Neural crest cell (in vitro differentiated cells): ENCODE measurements at regions not wholly inside any gene's neighbourhood (a gene's known extent, or its start where the extent isn't known, plus 50 kb on each side); places are given as distances from the start of the nearest gene placed in this dataset.

Source experiments
- DNase-seq: peaks from one replicate; pipeline ENCODE4 v3.0.0; 2021; ENCODE audit warnings: low read depth, mixed read lengths, low spot score
- H3K27ac Mint-ChIP-seq: one replicate; pipeline ENCODE4 v1.8.0; 2021; ENCODE audit warnings: mild to moderate bottlenecking, mixed read lengths; ENCODE audit not compliant: unreplicated experiment
- H3K27me3 Mint-ChIP-seq: 2 replicates; pipeline ENCODE4 v1.8.0; 2021; ENCODE audit warnings: low read depth, mild to moderate bottlenecking, mixed read lengths
- H3K36me3 Mint-ChIP-seq: 2 replicates; pipeline ENCODE4 v1.8.0; 2021; ENCODE audit warnings: low read depth, mild to moderate bottlenecking, mixed read lengths
- H3K4me1 Mint-ChIP-seq: 2 replicates; pipeline ENCODE4 v1.8.0; 2021; ENCODE audit warnings: mixed read lengths
- H3K4me3 Mint-ChIP-seq: one replicate; pipeline ENCODE4 v1.8.0; 2021; ENCODE audit warnings: mild to moderate bottlenecking, mixed read lengths
- H3K9me3 Mint-ChIP-seq: 2 replicates; pipeline ENCODE4 v1.8.0; 2021; ENCODE audit warnings: mixed read lengths
- TF ChIP-seq, protein P1 (sequence below): fragments of 200-600 bp; sonication (generic); conservative IDR thresholded peaks from 2 replicates; pipeline ENCODE4 v1.5.0; 2021; ENCODE audit warnings: antibody characterized with exemption, mild to moderate bottlenecking

DNA sequence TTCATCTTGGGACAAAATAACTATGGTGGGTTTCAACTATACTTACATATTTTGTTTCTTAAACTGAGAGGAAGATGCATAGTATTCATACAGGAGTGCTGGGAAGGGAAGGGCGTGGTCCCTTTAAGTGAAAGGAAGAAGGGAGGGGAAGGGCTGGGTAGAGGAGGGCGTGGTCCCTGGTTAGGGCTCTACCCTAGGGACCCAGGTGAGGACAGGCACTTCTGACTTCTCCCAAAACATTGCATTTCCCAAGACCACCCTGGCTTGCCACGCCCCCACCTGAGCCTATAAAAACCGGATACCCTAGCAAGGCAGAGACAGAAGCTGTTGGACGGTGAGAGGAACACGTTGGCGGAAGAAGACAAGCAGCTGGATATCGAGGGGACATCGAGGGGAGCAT, 157.6 kb upstream of the PLXNA4 start:
- TF ChIP-seq, protein P1, sequence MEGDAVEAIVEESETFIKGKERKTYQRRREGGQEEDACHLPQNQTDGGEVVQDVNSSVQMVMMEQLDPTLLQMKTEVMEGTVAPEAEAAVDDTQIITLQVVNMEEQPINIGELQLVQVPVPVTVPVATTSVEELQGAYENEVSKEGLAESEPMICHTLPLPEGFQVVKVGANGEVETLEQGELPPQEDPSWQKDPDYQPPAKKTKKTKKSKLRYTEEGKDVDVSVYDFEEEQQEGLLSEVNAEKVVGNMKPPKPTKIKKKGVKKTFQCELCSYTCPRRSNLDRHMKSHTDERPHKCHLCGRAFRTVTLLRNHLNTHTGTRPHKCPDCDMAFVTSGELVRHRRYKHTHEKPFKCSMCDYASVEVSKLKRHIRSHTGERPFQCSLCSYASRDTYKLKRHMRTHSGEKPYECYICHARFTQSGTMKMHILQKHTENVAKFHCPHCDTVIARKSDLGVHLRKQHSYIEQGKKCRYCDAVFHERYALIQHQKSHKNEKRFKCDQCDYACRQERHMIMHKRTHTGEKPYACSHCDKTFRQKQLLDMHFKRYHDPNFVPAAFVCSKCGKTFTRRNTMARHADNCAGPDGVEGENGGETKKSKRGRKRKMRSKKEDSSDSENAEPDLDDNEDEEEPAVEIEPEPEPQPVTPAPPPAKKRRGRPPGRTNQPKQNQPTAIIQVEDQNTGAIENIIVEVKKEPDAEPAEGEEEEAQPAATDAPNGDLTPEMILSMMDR, result no peak
- Mint-ChIP-seq H3K4me1 (peaks cover 19% of the 10 kb centered on the region), H3K27me3 (peaks cover 1% of the 10 kb centered on the region), H3K9me3 (no peaks in the 10 kb centered on the region), H3K27ac (no peak overlapping the region), H3K36me3 (no peaks in the 10 kb centered on the region), H3K4me3 (no peak overlapping the region)
- no peak for DNase-seq

DNA sequence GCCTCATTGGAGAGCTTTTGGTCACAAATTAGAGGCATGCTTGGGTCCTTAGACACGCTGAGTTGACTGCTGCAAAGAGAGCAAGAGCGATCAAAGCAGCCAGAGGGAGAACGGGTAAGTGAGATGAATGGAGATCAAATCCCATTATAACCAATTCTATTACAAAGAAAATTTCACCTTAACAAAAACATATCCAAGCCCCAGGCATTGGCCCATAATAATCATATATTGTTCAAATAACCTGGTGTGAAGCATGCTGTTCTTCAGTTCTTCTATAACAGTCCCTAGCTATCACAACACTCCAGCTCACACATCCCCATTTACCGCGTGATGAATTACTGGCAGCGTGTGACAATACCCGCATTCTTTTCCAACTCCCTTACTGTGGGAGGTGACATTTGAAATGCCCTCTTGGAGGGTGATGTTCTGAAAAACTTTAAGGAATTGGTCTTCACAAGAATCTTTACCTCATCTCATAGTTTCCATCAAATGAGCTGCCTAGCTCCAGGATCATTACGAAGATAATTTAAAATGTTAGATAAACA, 156.1 kb upstream of the PLXNA4 start:
- H3K9me3 Mint-ChIP-seq, result no peaks in the 10 kb centered on the region
- peaks cover 14% of the 10 kb centered on the region for H3K4me1 Mint-ChIP-seq
- H3K27me3 Mint-ChIP-seq, result no peaks in the 10 kb centered on the region
- TF ChIP-seq, protein P1, result no peak
- no peak overlapping the region for H3K27ac Mint-ChIP-seq
- DNase-seq, result no peak
- no peaks in the 10 kb centered on the region for H3K36me3 Mint-ChIP-seq
- H3K4me3 Mint-ChIP-seq, result no peak overlapping the region

DNA sequence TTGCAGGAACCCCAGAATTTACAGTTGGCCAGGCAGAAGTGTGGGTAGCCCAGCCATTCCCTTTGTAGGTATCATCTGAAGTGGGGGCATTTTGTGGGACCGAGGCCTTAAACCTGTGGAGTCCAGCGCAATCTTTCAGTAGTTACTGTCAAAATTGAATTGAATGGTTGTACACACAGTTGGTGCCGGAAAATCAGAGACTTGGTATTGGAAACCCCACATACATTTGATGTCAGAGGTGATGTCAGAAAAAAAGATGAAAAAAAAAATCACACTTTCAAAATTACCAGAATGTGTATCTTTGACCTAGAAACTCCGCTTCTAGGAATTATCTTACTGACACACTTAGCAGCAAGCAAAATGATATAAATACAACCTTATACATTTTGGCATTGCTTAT, 153.8 kb upstream of the PLXNA4 start:
- TF ChIP-seq, protein P1, result no peak
- no peak for DNase-seq
- H3K4me3 Mint-ChIP-seq, result no peak overlapping the region
- no peaks in the 10 kb centered on the region for H3K36me3 Mint-ChIP-seq
- peaks cover 14% of the 10 kb centered on the region for H3K4me1 Mint-ChIP-seq
- H3K27ac Mint-ChIP-seq, result no peak overlapping the region
- H3K27me3 Mint-ChIP-seq, result no peaks in the 10 kb centered on the region
- no peaks in the 10 kb centered on the region for H3K9me3 Mint-ChIP-seq

DNA sequence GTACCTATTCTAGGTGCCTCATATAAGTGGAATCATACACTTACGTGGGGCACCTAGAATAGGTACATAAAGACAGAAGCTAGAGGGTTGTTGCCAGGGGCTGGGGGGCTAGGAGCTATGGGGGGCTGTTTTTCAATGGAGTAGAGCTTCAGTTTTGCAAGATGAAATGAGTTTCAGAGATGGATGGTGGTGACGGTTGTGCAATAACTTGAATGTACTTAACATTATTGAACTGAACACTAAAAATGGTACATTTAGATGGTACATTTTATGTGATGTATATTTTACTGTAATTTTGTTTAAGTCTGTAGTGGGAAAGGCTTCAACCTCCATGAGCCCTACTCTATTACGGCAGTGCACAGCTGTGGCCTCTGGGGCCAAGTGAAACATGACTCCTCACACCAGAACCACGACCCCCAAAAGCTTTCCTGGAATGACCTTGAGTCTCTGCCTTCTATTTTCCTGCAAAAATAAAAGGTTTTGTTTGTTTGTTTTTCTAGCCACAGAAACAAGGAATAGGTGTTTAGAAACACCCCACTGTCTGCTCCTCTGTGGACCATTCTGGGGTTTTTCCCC, 147.3 kb upstream of the PLXNA4 start:
- no peaks in the 10 kb centered on the region for H3K9me3 Mint-ChIP-seq
- H3K27ac Mint-ChIP-seq, result no peak overlapping the region
- no peaks in the 10 kb centered on the region for H3K27me3 Mint-ChIP-seq
- H3K4me3 Mint-ChIP-seq, result no peak overlapping the region
- TF ChIP-seq, protein P1, result no peak
- peaks cover 8% of the 10 kb centered on the region for H3K36me3 Mint-ChIP-seq
- H3K4me1 Mint-ChIP-seq, result no peaks in the 10 kb centered on the region
- DNase-seq, result no peak

DNA sequence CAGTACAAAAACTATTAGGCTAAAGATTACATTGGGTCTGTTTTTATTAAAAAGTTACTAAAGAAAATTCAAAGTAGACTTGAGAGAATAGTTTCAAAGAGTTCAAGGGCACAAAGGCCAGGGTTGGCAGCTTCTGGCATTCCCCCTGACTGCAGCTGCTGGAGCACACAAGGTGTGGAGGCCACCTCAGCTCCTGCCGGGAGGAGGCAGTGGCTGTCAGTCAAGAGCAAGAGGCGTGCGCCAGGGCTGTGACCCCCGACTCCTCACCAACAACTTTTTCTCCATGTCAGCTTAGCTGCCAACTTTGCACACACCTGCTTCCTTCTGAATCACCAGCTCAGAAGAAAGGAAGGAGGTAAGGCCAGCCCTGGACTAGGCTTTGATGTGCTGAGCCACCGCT, 144.6 kb upstream of the PLXNA4 start:
- Mint-ChIP-seq H3K27ac (no peak overlapping the region), H3K4me3 (no peak overlapping the region), H3K4me1 (no peaks in the 10 kb centered on the region), H3K36me3 (peaks cover 8% of the 10 kb centered on the region), H3K9me3 (no peaks in the 10 kb centered on the region), H3K27me3 (no peaks in the 10 kb centered on the region)
- no peak for DNase-seq
- TF ChIP-seq, protein P1, result no peak
